ENCODE measurements at regions not wholly inside any gene's neighbourhood (a gene's known extent, or its start where the extent isn't known, plus 50 kb on each side); places are given as distances from the start of the nearest gene placed in this dataset.
A peak's percentile ranks its signal among the peaks of the same experiment; 100 is the strongest.
"Not testable (repeated sequence)": the region's sequence is repeated elsewhere in the genome, so short reads cannot be mapped to it uniquely, and the experiment has no call there.

DNA sequence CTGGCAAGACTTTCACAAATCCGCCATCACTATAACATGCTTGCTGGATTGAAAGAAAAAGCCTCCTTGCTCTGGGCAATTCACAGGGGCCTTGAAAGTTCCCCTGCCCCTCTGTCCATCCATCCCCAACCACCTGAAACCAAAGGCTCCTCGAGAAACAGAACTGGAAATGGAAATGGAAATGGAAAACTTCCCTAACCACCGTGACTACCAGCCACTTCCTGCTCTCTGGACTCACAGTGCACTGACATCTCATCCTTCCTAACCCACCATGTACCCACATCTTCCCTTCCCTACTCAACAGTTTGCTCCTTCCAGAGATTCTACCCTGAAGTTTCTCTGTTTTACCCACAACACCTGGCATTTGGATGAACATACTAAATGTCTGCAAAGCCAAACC is 603.6 kb upstream of the DIPK2B start:
- no peak for DNase-seq

DNA sequence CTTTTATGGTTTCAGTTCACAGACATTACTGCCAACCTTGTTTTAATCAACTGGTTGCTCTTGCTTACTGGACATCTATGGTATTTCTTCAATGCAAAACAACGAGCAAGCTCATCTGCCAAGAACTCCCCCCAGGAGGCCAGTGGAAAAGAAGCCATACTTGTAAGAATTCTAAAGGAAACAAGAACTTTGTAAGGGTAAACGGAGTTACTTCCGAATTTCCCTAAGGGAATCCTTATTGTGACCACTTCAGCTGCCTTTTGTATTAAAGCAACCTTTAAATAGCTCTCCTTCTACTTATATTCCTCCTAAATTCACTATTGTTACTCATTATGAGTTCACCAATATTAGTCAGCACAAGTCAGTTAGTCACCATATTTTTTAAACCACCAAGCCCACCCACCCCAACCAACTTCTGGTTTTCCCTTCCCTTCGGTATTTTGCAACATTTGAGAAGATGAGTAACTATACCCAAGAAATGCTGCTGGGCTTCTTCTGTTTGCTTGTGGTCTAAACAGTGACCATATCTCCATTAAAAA is 602.8 kb upstream of the DIPK2B start:
- DNase-seq, result no peak

DNA sequence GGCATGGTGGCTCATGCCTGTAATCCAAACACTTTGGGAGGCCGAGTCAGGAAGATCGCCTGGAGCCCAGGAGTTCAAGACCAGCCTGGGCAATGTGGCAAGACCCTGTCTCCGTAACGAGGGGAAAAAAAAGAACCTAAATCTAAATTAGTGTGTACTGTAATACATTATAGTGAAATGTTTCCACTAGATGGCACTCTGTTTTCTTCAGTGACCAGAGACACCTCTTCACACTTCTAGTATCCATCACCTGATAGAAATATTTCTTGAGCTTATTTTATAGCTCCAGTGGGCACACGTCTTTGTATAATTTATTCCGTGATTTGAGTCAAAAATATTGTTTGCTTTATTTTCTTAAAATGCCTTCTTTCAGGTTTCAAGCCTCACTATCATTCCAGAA is 600.9 kb upstream of the DIPK2B start:
- DNase-seq, result peak; percentile 61

DNA sequence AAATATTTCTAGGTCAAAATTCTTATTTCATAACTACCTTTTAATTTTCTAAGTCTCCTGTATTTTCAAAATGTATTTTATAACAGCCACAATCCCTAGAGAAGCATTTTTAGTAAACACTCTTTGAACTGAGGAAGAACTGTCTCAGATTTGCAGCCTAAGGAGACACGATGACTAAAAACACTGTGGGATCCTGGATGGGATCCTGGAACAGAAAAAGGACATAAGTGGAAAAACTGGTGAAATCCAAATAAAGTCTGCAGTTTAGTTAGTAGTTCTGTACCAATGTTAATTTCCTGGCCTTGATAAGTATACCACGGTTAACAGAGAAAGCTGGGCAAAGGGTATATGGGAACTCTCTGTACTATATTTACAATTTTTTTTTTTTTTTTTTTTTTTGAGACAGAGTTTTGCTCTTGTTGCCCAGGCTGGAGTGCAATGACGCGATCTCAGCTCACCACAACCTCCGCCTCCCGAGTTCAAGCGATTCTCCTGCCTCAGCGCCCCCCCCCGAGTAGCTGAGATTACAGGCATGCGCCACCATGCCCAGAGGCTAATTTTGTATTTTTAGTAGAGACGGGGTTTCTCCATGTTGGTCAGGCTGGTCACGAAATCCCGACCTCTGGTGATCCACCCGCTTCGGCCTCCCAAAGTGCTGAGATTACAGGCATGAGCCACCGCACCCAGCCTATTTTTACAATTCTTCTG is 600.2 kb upstream of the DIPK2B start:
- DNase-seq, result not testable (repeated sequence)

DNA sequence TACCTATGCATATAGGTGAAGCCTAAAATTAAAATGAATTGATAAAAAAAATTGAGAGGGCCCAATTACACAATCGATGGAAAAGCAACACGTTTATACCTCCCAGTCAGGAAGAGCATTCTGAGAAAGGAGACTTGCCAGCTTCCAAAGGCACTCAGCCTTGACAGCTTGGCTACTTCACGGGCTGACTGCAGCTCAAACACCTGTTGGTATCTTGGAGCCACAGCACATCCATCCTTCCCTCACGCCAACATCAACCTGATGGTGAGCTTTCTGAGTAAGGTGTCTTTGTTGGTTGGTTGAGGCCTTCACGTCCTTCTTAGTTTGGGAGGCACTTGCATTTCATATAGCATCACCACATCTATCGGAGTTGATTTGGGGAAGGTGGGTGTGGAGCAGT is 598.9 kb upstream of the DIPK2B start:
- DNase-seq, result peak; percentile 11

DNA sequence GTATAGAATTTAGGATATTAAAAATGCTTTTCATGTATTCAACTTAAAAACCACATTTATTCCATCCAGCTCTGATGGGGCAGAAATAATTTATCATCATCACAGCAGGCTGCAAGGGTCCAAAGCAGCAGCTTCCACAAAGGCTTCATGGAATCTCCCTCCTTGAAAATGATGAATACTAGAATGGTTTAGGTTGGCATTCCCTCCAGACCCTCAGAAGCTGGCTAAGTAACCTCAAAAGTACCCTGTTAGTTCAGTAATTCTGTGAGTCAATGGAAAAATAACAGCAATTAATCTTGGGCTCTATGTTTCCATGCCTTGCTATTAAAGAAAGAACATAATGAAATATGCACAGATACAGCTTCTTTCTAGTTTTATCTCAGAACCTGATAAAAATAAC is 594.9 kb upstream of the DIPK2B start:
- no peak for DNase-seq

DNA sequence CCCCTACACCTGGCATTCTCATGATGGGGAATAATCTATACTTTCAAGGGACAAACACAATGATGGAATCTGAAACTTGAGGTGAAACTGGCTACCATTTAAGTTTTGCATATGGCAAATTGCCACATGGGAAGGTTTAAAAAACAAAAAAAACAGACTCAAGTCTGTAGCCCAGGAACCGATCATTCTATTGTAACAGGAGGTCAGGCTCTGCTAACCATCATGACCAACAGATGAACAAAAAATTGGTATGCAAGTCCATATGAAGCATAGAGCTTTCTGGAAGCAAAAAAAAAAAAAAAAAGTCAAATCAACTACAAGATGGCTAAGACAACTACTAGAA is 594.3 kb upstream of the DIPK2B start:
- no peak for DNase-seq

DNA sequence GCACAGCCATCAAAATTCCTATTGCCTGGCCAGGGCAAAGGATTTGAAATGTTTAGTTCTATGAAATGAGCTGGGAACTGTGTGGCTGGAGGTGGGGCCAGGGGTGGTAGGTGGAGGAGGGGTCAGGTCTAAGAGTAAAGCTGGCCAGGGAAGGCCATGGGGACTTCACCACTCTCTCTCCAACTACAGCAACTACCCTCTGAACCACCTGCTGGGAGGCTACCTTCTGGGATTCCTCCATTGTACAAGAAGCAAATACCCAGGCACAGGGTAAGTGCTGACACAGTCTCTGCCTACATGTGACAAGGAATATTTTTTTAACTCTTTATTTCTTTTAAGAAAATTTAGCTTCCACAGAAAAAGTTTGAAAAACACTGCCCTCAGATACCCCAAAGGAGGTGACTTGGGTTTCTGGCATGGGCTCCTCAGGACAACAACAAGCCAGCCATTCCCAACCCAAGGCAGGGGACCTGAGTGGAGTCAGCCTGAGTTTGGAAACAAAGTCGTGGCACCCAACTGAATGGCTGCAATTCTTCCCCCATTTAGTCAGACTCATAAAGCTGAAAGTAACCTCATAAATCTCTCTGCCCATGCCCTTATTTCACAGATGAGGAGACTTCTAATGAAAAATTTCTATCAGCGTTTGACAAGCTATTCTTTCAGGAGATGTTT is 593.8 kb upstream of the DIPK2B start:
- no peak for DNase-seq

DNA sequence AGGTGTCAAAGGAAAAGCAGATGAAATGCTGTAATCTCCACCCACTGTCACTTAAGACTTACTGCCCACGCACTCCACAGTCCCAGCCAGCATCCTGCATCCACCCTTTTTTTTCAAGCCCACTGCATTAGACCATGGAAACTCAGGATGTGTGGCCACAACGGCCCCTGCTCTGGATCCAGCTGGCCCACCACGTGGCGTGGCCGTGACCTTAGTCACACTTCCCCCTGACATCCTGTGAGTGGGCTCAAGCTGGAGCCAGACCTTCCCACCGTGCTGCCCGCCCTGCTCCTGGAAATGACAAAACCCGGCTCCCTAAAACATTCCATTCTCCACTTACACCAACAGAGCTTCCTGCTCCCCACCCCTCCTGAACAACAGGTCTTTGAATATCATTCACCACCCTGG is 588.3 kb upstream of the DIPK2B start:
- DNase-seq, result no peak

DNA sequence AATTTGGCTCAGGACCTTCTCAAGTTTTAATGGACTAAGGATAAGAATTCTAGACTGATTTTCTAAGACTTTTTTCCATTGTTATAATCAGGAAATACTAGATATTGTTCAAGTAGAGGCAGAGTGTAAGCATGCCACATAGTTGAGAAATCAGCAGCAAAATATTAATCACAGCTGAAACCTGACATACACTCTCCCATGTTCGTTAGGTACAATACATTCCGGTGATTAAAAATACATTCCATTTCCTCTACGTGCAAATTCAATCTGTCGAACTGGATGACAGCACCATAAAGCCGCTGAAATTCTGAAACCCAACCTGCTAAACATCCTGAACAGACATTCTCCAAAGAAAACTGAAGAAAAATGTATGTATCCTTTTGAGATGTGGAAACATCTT is 587.6 kb upstream of the DIPK2B start:
- no peak for DNase-seq

DNA sequence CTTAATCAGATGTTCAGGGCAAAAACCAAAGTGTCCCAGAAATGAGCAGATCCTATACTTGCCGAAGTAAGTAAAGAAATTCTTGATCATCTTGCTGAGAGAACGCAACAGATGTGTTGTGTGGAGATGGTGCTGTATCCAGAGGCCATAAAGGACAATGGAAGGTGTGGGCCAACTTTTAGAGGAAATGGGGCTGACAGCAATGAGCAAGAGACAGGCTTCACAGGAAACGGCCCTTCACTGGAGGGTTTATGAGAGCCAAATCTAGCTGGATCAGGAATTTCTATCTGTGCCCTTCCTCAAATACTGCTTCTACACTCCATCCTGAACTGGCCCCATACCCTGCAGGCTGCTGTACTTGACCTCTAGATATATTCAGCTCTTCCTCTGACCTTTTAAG is 583.9 kb upstream of the DIPK2B start:
- DNase-seq, result no peak

DNA sequence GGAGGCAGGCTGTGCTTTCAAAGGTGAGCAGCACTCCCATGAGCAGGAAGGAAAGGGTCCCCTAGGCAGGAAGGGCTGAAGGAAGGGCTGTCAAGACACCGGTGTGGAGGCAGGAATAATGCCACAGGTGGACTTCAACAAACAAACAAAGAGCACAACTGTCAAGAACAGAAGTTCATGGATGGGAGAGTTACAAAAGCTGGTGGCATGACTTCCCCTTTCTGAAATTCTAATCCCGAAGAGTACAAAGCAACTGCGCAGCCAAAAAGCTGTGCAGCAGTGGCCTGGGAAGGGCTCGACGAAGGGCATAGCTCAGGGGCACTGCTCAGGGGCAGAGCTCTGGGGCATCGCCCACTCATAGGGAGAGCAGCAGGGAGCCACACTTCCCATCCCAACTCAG is 582.3 kb upstream of the DIPK2B start:
- DNase-seq, result no peak

DNA sequence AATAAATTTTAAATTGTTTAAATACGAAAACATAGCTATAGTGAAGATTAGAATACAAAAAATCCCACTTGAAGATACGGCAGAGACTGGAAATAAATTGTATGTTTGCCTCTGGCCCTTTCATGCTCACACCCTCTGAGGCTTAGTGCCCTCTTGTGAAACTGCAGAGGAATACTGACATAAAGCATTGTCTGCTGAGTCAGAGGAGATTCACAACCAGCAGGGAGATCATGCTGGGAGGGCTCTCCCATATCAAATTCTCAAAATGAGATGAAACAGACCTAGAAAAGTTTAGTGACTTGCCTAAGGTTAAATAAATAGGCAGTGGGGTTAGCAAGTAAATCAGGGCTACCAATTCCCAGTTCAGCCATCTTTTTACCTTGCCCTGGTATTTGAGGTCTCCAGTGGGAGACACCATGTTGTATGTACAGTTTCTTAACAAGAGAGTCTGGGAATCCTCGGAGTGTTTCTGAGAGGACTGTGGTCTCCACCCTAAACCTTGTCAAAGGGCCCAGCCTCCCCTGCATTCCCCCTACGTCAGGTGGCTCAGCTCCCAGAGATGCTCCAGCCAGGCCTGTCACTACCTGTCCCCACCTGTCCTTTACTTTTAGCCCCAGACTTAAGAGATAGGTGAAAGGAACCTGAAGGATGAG is 581.4 kb upstream of the DIPK2B start:
- peak; percentile 5 for DNase-seq

DNA sequence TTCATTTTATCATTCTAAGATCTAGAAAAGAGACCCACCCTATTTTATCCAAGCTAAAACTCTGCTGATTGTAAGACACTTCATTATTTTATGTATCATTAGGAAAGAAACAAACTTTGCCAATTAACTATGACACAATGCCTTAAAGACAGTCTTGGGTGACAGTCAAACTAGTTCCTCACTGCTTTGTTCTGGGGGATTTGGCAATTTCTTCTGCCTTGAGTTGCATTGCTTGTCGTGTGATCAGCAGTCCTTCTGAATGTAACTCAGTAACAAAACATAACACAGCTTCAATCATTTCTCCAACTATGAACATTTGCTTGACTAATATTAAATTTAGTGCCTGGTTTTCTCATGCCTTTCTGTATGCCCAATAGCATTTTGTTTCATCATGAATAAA is 577.9 kb upstream of the DIPK2B start:
- DNase-seq, result no peak

DNA sequence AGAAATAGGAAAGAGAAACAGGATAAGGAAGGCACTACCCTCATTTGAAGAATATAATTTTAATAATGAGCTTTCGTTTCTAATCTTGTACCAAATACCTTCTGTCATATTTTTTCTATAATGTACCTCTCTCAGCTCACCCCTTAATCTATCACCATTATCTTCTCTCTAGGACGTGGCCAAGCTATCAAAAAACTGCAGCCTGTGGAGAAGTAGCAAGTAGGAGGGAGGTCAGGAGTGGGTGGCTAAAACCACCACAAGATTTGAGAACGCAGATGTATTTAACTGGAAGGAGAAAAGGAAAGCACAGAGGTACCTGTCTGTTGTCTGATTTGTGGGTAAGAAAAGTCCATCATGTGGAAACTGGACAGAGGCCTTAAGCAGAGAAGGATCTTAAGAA is 576.7 kb upstream of the DIPK2B start:
- DNase-seq, result no peak

DNA sequence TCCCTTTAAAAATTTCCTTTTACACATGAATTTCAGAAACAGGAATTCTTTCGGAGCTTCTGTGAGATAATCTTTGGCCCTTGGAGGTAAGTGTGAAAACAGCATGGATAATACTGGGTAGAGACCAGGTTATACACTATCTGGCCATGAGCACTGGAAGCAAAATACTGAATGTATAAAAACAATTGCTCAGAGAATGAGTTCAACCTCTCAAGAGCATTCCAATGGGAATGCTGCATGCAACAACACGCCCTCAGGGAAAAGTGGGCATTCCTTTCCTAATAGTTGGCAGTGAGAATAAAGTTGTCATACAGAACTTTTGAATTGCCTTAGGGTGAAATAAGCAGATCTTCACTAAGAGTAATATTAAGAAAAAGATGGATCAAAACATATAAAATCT is 574.8 kb upstream of the DIPK2B start:
- DNase-seq, result no peak

DNA sequence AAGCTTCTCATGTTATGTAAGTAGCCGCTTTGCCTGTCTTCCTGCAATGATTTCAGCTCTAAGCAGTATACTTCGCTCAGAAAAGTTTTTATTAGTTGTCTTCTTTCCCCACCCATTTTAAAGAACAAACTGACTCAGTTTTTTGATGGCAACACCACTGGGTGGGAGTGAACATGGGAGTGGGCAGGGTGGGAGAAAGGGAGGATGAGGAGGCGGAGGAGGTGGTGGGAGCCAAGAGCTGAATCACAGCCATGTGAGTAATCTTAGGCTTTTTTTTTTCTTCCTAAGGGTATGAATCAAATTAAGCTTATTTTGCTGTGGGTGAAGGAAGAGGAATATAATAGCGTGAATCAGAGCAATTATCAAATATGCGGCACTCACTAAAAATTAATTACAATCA is 574.3 kb upstream of the DIPK2B start:
- DNase-seq, result no peak

DNA sequence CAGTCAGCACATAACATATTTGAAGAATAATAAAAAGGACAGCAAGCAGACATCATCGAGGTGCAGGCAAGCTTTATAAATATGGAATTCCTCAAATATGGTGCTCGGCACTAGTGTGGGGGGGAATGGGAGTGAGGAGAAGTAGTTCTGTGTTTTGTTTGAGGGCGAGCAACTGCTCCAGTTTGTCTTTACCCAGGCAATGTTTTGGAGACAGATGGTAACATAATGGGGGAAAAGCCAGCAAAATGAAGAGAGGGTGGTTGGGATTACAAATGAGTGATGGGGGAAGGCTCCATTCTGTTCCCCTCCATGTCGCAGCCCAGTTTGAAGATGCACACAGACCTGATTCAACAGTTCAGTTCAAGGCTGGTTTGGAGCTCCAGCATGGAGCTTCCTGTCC is 572.9 kb upstream of the DIPK2B start:
- no peak for DNase-seq

DNA sequence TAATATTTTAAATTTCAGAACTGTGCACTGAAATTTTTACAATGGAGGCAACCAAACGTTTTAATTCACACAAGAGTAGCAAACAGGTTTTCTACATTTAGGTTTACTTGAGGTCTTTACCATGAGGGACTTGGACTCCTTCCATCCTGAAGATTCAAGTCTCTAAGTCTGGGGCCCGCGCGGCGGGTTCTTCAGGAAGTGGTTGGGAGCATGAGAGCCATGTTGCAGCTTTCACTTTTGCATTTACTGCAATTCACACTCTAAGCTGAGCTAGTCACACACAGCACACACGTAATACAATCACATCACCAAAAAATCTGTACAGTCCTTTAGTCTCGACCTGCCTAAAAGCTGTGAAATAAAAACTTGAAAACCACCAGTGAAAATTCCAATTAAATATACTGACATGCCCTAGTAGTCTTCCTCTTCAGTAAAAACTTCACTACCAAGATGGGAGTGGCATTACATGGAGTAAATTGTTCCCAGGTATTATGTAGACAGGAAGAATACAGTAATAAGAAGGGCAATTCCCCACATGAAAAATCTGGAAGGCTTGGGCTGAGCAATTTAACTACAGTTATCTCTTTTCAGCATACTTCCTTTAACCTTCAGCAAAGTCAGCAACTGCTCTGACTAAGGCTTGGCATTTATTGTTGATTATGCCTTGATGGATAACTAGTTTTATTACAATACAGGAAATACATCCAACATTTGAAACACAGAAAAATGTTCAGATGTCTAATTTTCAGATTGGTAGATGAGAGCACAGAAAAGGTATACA is 571.1 kb upstream of the DIPK2B start:
- DNase-seq, result no peak

DNA sequence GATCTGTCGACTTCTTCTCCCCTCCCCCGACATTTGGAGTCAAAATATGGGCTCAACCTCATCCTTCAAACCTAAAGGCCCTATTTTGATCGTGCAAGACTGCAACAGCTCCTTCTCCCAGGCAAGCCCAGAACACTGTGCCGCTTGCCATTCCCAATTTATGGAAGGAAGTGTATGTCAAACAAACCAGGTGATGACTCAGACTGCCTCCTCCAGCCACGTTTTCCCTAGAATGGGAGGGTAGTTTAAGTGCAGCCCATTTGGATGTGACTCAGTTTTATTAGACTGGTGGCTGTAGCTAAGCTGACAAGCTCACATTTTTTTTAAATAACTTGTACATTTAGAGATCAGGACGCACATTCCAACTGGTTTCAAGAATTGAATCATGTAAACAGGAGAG is 570.4 kb upstream of the DIPK2B start:
- DNase-seq, result no peak

DNA sequence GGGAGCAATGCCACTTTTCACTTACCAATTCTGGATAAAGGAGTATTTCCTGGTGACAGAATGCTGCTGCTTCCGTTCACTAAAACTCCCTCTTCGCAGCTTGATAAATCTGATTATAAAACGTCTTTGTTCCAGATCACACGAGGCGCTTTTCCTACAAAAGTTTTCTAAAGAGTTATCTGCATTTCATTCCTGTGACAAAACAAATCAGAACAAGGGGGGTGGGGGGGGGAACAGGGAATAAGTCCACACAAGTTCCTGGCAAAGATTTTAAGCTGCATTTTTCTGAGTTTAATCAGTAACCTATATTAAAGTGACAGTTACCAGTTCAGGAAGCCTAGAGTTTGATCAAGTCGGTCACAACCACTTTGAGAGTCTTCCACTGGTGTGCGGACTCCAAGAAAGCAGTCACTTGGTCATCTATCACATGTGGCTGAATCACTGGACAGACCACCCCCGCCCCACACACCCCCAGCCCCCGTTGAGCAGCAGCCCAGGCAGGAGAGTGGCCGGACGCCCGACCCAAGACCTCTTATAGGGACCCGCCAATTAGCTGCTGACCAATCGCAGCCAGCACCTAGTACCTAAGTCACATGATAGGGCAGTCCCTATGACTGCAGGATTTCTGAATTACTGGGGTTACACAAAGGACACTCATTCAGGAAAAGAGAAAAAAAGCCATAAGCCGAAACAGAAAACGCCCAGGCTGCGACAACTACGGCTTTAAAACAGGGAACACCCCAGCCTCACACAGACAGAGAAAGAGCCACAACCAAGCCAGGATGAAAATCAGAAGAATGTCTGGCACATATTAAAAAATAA is 569.3 kb upstream of the DIPK2B start:
- no peak for DNase-seq

DNA sequence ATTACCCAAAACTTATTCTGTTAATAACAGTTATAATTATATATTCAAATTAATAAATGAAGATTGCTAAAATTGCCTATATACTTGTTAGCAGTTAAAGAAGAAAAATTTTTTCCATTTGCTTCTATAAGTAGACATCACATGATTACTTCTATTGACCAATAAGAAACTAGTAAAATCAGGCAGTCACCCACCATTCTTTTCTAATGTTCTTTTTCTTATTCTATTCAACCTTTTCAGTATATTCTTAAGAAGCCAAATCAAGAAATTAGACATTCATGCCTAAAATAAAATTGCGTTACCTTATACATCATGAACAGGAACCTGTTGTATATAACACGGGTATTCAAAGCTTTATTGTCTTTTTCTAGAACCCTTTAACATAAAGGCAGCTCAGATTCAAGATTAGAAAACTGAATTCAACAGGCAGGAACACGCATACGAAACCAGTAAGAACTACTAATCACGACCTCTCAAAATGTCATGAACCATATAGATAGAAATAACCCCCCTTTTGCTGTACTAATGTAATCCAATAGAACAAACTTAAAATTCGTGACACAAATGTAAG is 568.1 kb upstream of the DIPK2B start:
- DNase-seq, result no peak

Data from NCI-H82 (cell line).